Upper lobe of left lung (tissue), 4 donors: ENCODE measurements at regions not wholly inside any gene's neighbourhood (a gene's known extent, or its start where the extent isn't known, plus 50 kb on each side); places are given as distances from the start of the nearest gene placed in this dataset.

Experiments used
- CTCF ChIP-seq, 6 experiments: fragments of 450-650 bp in 4 of 6; fragments of 200-600 bp in 2 of 6; sonication (generic) in 2 of 6; IDR thresholded peaks; one replicate each; pipeline ENCODE4 v1.5.1; 2016 to 2019; ENCODE audit warnings: antibody characterized with exemption in 6 of 6
- POLR2A ChIP-seq, 4 donors: fragments of 450-650 bp; IDR thresholded peaks; one replicate each; pipeline ENCODE4 v1.5.1; 2016 to 2017; ENCODE audit warnings: antibody characterized with exemption in 4 of 4, mild to moderate bottlenecking in 2 of 4

GRCh38 chr6:122114717-122115116 lies 284.7 kb upstream of the HSF2 start:
- TF ChIP-seq CTCF (IDR thresholded peaks at IDR 0.05) (no peak), POLR2A (IDR thresholded peaks at IDR 0.05) (no peak)
